NCI-H128 (cell line): ENCODE measurements at regions not wholly inside any gene's neighbourhood (a gene's known extent, or its start where the extent isn't known, plus 50 kb on each side); places are given as distances from the start of the nearest gene placed in this dataset.
"Not testable (repeated sequence)": the region's sequence is repeated elsewhere in the genome, so short reads cannot be mapped to it uniquely, and the experiment has no call there.

Experiments
- DNase-seq: peaks from one replicate; lab custom pipeline; 2025; ENCODE audit not compliant: unreplicated experiment; lab: John Stamatoyannopoulos, UW

DNA sequence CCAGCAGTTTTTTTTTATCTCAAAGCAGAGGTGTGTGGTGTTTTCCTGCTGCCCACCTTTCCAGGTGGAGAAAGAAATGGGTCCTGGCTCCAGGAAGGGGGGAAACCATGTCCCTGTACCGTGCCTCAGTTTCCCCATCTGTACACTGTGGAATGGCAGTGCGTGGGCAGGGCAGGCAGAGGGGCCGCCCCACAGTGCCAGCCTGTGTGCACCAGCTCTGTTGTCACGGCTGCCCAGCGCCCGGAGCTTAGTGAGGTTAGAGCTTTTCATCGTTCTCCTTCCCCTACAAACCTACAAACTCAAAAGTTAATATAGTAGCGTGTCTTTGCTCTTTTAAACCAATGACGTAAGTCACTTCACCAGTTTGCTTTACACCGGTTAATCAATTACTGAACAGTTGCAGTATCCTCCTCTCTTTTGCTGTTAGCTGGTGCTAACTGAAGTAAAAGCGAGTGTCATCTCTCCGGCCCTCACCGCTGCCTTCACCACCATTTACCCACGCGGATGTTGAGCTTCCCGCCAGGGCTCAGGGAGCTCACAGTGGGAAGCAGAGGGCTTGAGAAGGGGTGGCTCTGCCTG lies 114.8 kb upstream of the ADRA2C start:
- no peak for DNase-seq

- no peak for DNase-seq
Observed at GRCh38 chr4:3649491-3649890, 116.7 kb upstream of the ADRA2C start.

- DNase-seq = no peak
Observed at GRCh38 chr4:3648731-3649130, 116.5 kb upstream of the LRPAP1 start.

DNA sequence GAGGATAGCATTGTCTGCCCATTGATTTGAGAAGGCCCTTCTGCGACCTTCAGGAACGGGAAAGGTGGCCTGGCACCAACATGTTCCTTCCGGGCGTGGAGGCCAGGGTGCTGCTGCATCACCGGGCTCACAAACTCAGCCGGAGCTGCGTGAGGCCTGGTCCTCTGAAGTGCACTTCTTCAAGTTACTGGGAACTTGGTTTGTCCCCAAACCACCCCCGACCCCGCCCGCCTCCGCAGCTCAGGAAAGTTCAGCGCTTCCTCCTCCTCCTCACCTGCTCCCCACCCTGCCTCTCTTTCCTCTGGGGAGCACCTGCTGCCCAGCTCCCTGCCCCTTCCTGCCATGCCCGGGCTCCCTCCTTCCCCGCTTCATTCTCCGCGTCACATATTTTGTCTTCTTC lies 116.0 kb upstream of the LRPAP1 start:
- DNase-seq = no peak

GRCh38 chr4:3647421-3647820 lies 115.2 kb upstream of the LRPAP1 start:
- DNase-seq = no peak

GRCh38 chr4:3645711-3646679 lies 113.8 kb upstream of the LRPAP1 start:
- no peak for DNase-seq

DNA sequence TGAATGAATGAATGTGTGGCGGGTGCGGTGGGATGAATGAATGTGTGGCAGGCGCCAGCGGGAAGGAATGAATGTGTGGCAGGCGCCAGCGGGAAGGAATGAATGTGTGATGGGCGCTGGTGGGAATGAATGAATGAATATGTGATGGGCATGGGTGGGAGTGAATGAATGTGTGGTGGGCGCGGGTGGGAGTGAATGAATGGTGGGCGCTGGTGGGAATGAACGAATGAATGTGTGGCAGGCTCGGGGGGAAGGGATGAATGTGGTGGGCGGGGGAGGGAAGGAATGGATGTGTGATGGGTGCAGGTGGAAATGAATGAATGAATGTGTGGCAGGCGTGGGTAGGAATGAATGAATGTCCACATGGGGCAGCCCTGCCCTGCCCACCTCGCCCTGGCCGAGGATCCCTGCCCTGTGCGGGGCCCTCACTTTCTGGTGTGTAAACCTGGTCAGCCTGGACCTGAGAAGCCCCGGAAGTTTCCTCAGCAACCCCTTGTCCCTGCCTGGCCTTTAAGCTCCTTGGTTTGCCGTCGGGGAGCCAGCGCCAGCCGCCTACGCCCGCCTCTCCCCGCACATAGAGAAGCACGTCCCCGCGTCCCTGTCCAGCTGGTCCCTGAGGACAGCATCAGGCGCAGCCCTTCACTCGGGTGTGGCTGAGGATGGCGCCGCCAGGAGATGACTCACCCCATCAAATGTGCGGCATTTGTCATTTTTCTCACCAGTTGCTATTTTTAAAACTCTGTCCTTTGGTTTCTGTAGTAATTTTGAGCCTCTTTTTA lies 112.8 kb upstream of the LRPAP1 start:
- DNase-seq = no peak

DNA sequence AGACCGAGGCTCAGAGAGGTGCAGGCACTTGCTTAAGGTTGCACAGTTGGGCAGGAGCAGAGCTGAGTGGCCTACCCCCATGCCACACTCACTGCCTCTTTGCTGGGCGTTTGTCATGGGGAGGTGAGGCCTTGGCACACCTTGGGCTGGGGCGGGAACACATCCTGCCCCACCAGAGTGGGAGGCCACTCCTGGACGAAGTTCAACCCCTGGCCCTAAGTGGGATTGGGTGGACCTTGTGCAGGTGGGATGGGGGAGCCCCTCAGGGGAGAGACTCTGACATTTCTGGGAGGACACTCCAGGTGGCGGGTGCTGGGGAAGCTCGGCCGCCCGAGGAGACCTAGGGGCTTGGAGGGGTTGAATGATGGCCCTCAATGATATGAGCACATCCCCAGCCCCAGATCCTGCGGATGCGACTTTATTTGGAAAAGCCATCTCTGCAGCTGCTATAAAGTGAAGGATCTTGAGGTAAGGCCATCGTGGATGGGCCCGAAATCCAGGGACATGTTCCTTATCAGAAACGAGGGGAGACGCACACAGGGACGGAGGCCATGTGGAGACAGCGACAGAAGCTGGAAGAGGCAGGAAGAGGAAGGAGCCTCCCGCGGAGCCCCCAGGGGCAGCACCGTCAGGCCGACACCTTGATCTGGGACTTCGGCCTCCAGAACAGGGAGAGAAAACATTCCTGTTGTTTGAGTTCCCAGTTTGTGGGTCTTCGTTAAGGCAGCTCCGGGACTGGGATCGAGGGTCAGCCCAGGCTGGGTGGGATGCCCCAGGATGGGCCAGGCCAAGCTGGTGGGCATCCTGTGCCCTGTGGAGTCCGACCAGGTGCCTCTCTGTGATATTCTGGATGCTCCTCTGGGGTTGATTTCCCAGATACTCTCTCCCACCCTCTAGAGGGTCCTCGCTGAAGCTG lies 111.6 kb upstream of the LRPAP1 start:
- DNase-seq = no peak

DNA sequence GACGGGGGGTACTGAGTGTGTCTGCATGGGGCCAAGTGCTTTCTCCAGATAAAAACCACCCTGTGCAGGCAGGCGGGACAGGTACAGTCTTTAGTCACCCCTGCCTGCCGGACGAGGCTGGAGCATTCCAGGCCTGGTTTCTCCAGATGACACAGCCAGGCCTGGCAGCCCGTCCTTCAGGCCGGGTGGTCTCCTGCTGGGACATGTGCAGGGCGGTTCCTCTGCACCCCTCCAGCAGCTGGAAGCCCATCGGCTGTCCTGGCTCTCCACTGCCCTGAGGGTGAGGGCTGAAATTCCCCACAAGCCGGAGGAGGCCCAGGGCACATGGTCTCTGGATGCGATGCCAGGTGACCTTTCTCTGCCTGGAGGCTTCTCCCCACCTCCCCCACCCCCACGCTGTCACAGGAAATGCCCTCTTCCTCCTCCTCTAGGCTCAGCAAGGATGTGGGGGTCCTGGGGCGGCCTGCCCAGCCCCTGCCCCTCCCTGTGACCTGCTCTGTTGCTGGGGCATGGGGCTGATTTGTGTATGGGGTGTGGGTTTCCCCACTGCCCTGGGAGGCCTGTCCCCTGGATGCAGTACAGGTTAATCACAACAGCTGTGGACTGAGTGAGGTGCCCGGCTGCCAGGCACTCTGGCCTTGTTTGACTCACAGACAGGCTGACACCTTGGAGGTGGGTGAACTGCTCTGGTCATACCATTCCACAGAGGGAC lies 110.7 kb upstream of the LRPAP1 start:
- DNase-seq = no peak

- DNase-seq = no peak
Observed at GRCh38 chr4:3642056-3642630, 109.9 kb upstream of the LRPAP1 start.

DNA sequence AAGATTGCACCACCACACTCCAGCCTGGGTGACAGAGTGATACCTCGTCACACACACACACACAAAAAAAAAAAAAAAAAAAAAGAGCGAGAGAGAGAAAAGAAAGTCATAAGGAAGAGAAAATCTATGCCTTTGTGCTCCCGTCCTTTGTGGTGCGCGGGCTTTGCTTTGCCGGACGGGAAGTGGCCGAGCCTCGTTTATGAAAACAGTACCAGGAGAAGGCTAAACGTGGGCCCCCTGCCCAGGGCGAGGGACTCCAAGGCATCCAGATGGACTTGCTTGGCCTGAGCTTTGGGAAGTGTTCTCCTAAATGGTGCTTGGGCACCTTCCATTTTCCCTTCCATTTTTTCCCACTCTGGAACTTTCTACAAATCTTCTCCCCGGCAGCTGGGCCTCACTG lies 109.3 kb upstream of the LRPAP1 start:
- no peak for DNase-seq

DNA sequence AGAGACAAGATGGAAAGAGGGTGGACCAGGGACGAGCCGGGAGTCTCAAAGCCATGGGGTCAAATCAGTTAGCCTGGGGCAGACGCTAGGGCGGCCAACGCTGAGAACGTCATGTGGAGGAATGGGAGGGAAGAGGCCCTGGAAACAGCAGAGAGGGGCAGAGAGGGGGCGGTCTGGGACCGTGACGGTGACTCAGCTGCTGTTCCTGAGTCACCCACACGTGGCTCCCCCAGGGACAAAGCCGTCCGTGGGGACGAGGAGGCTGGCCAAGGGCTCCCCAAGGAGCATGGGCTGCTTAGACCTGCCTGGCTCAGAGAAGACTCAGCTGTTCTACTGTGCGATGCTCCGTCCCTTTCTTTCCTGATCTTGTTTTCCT lies 108.4 kb upstream of the LRPAP1 start:
- DNase-seq = no peak

DNA sequence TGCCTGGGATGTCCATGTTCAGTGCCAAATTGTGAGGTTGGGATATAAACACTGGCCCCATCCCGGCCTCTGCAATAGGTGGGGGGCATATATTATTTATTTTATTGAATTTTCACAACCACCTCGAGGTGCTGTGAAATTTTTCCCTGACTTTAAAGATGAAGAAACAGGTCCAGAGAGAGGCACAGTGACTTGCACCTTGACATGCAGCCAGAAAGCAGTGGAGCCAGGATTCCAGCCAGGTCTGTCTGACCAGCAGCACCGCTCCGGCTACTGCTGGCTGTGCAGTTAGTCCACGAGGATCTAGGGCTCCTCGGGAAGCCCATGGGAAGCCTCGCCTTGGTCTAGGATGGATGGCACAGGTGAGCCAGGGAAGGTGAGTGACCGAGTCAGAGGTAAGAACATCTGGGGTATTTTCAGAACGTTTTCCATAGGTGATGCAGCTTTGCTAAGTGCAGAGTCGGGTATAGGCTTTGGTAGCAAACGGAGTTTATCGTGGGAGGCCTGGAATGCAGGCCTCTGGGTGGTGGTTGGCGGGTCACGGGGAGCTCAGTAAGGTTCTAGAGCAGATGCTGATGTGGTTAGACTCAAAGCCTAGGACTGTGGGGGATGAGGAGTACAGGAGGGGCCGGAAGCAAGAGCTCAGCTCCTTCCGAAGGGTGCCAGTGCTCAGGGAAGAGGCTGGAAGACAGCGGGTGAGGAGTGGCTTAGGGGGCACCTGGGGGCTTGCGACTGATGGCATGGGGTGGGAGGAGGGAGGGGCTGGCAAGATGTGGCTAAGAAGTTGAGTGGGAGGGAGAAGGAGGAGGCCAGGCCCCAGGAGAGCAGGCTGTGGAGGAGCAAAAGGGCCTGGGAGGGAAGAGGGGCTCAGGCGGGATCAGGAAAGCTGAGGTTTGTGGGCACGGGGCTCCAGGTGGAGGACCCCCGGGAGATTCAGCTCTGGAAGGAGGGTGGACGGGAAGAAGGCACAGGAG lies 107.7 kb upstream of the LRPAP1 start:
- no peak for DNase-seq

GRCh38 chr4:3638080-3638795 lies 106.0 kb upstream of the LRPAP1 start:
- DNase-seq = no peak

GRCh38 chr4:3637326-3638016 lies 105.2 kb upstream of the LRPAP1 start:
- DNase-seq = no peak

GRCh38 chr4:3636646-3637320 lies 104.6 kb upstream of the LRPAP1 start:
- DNase-seq = no peak

- DNase-seq = not testable (repeated sequence)
Observed at GRCh38 chr4:3636020-3636419, 103.8 kb upstream of the LRPAP1 start.
